GM12892 (cell line): ENCODE measurements at regions not wholly inside any gene's neighbourhood (a gene's known extent, or its start where the extent isn't known, plus 50 kb on each side); places are given as distances from the start of the nearest gene placed in this dataset.

Experiments
- POLR2A ChIP-seq: IDR thresholded peaks from 2 replicates; pipeline ENCODE4 v1.6.1; 2011; ENCODE audit warnings: low read depth, low read length, control low read depth
- POLR2AphosphoS5 ChIP-seq: IDR thresholded peaks from 2 replicates; pipeline ENCODE4 v1.6.1; 2011; ENCODE audit warnings: low read depth, low read length, control low read depth
- TAF1 ChIP-seq: IDR thresholded peaks from 2 replicates; pipeline ENCODE4 v1.6.1; 2011; ENCODE audit warnings: low read depth, mild to moderate bottlenecking, control low read depth, low read length, borderline replicate concordance

GRCh38 chr4:129570326-129570725 lies 474.4 kb downstream of the C4orf33 start:
- TF ChIP-seq POLR2A (no peak), POLR2AphosphoS5 (no peak), TAF1 (no peak)
